HG02642 (cell line): ENCODE measurements at regions not wholly inside any gene's neighbourhood (a gene's known extent, or its start where the extent isn't known, plus 50 kb on each side); places are given as distances from the start of the nearest gene placed in this dataset.
"Not testable (repeated sequence)": the region's sequence is repeated elsewhere in the genome, so short reads cannot be mapped to it uniquely, and the experiment has no call there.

Experiments used
- ATAC-seq: cut with Tn5 transposase; IDR thresholded peaks from one replicate; pipeline ENCODE4 v1.9.1; 2021; ENCODE audit warnings: mild to moderate bottlenecking; ENCODE audit not compliant: unreplicated experiment, poor library complexity

DNA sequence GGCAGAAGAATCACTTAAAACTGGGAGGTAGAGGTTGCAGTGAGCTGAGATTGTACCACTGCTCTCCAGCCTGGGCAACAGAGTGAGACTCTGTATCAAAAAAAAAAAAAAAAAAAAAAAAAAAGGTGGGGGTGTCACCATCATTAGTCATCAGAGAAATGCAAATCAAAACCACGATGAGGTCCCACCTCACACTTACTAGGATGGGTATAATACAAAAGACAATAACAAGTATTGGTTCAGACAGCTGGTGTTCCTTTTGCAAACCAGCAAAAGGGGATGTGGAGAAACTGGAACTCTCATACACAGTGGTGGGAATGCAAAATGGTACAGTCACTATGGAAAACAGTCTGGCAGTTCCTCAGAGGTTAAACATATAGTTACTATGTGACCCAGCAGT lies 78.7 kb upstream of the TSC22D2 start:
- ATAC-seq: no peak

DNA sequence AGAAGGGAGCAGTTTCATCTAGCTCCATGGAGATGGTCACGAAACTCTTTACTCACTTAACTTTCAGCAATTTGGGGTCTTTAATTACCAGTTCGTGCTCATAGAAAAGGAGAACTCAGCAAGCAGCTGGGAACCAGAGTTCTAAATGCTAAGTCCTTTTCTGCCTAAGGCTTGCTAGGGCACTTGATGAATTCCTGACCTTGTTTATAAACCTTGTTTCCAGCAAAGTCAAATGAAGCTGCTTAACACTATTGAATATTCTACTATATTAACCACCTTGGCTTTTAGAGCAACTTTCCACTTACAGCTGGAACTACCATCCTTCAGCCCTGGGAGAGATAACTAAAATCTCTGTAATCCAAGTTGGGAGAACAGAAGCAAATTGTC lies 79.5 kb upstream of the TSC22D2 start:
- ATAC-seq: no peak

- ATAC-seq: no peak
Observed at GRCh38 chr3:150327678-150328653, 80.1 kb upstream of the TSC22D2 start.

DNA sequence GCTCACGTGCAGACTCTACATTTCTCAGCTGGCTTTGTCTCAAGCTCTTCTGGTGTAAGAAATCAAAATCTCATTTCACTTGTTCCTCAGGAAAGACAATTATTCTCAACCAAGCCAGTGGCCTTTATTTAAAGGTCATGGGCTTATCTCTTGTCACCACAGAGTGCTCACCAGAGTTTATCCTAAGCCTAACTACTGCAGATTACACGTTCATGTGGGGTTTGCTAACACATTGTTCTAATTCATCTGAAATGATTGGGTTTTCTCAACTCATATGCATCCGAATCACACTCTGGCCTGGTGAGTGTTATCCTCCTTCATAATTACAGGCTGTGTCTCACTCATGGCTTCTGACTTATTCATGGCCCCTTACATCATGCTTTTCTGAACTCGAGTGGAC lies 83.3 kb upstream of the TSC22D2 start:
- no peak for ATAC-seq

DNA sequence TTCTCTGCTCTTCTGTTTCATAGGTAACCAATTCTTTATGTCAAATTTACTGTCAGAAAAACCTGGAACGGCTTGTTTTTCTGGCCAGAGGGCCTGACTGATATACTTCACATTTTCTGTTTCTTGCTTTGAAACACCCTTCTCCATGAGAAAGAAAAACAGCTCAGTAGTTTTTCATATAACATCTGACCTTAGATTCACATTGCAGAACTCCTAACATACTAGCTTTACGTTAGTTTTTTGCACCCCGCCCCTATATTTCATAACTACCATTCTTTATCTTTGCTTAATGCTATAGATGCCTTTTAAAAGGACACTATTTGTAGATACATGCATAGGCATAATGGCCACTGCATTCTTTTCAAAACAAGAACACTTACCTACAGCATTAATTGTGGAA lies 83.9 kb upstream of the TSC22D2 start:
- no peak for ATAC-seq

- ATAC-seq: no peak
Observed at GRCh38 chr3:150323770-150324169, 84.3 kb upstream of the TSC22D2 start.

DNA sequence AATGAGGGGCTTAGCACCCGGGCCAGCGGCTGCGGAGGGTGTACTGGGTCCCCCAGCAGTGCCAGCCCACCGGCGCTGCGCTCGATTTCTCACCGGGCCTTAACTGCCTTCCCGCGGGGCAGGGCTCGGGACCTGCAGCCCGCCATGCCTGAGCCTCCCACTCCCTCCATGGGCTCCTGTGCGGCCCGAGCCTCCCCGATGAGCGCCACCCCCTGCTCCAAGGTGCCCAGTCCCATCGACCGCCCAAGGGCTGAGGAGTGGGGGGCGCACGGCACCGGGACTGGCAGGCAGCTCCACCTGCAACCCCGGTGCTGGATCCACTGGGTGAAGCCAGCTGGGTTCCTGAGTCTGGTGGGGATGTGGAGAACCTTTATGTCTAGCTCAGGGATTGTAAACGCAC lies 85.0 kb upstream of the TSC22D2 start:
- not testable (repeated sequence) for ATAC-seq

- not testable (repeated sequence) for ATAC-seq
Observed at GRCh38 chr3:150320971-150321370, 87.1 kb upstream of the TSC22D2 start.

GRCh38 chr3:150319900-150320299 lies 88.2 kb upstream of the TSC22D2 start:
- no peak for ATAC-seq

GRCh38 chr3:150317469-150317868 lies 90.6 kb upstream of the TSC22D2 start:
- no peak for ATAC-seq

GRCh38 chr3:150315721-150316120 lies 92.4 kb upstream of the TSC22D2 start:
- ATAC-seq: no peak

- ATAC-seq: no peak
Observed at GRCh38 chr3:150314248-150315004, 93.7 kb upstream of the TSC22D2 start.

GRCh38 chr3:150312018-150312657 lies 96.0 kb upstream of the TSC22D2 start:
- no peak for ATAC-seq

- no peak for ATAC-seq
Observed at GRCh38 chr3:150311156-150311555, 96.9 kb upstream of the TSC22D2 start.

DNA sequence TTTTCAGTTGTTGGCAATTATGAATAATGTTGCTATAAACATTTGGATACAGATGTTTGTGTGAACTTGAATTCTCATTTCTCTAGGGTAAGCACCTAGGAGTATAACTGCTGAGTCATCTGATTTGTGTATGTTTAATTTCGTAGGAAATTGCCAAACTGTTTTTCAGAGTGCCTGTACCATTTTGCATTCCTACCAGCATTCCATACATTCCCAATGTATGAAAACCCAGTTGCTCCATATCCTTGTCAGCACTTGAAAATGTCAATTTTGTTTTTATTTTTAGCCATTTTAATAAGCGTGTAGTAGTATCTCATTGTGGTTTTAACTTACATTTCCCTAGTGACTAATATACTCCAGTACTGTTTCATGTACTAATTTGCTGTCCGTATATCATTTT lies 98.5 kb upstream of the TSC22D2 start:
- ATAC-seq: no peak

DNA sequence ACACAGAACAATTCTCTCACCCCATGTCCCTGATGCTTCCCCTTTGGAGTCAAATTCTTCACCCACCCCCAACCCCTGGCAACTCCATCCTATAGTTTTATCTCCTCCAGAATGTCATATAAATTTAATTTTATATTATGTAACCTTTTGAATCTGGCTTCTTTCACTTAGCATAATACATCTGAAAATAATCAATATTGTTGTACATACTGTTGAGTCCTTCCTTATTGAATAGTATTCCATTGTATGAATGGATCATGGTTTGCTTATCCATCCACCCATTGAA lies 98.9 kb upstream of the TSC22D2 start:
- no peak for ATAC-seq

GRCh38 chr3:150308481-150309256 lies 99.4 kb upstream of the TSC22D2 start:
- ATAC-seq: no peak

DNA sequence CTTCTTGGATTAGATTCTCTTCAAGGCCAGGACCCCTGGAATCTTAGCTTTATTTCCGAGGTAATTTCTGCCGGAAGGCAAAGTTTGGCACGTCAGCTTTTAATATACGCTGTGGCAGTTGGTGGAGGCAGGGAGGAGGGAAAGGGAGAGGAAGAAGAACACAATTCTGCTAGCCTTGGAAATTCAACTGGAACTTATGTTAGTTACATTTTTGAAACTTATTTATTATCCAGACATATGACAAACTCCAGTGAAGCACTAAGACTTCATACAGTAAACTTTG lies 100.1 kb upstream of the TSC22D2 start:
- no peak for ATAC-seq

GRCh38 chr3:150307311-150308036 lies 100.6 kb upstream of the TSC22D2 start:
- ATAC-seq: no peak

DNA sequence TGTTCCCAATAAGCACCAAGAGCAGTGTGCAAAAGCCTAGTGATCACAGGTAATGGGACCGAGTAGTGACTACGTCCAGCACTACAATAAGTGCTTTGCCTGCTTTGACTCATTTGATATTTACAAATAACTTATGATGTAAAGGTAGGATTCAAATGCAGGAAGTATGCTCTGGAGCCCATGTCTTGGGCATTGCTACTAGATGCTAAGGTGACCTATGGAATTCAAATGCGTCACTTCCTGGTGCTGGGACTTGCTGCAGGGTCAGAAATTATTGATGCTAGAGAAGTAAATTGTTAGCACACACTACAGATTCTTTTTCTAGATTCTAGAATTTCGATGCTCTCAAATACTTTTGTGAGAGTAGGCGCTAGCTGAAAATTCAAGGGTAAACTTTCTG lies 101.2 kb upstream of the TSC22D2 start:
- ATAC-seq: no peak
